Endodermal cell (in vitro differentiated cells): ENCODE measurements at regions not wholly inside any gene's neighbourhood (a gene's known extent, or its start where the extent isn't known, plus 50 kb on each side); places are given as distances from the start of the nearest gene placed in this dataset.

Experiments used
- DNase-seq: peaks from one replicate; pipeline ENCODE4 v3.0.0-alpha.2; 2017
- H3K27ac ChIP-seq: 2 replicates; pipeline ENCODE4 v1.5.1; 2013; ENCODE audit warnings: mild to moderate bottlenecking, low read depth, low read length, moderate library complexity
- H3K27me3 ChIP-seq: 2 replicates; pipeline ENCODE4 v1.6.1; 2013; ENCODE audit warnings: mild to moderate bottlenecking, low read length, moderate library complexity; ENCODE audit not compliant: insufficient read depth, control insufficient read depth, poor library complexity, severe bottlenecking
- H3K36me3 ChIP-seq: 2 replicates; pipeline ENCODE4 v1.7.0; 2013; ENCODE audit warnings: mild to moderate bottlenecking, low read length, moderate library complexity; ENCODE audit not compliant: control insufficient read depth, insufficient read depth
- H3K4me1 ChIP-seq: one replicate; pipeline ENCODE4 v1.7.0; 2013; ENCODE audit warnings: low read length; ENCODE audit not compliant: control insufficient read depth, insufficient read depth
- H3K4me3 ChIP-seq: 2 replicates; pipeline ENCODE4 v1.5.1; 2013; ENCODE audit warnings: mild to moderate bottlenecking, low read length, moderate library complexity
- H3K9ac ChIP-seq: 2 replicates; pipeline ENCODE4 v1.6.1; 2013; ENCODE audit warnings: mild to moderate bottlenecking, low read length, moderate library complexity; ENCODE audit not compliant: poor library complexity, severe bottlenecking; ENCODE audit errors: extremely low read depth
- H3K9me3 ChIP-seq: 2 replicates; pipeline ENCODE4 v1.6.1; 2013; ENCODE audit warnings: mild to moderate bottlenecking, low read length, moderate library complexity; ENCODE audit not compliant: control insufficient read depth
- H3K27ac Mint-ChIP-seq: 2 replicates; pipeline ENCODE4 v1.8.0; 2020; ENCODE audit warnings: mixed read lengths
- H3K27me3 Mint-ChIP-seq: 2 replicates; pipeline ENCODE4 v1.8.0; 2021; ENCODE audit warnings: mild to moderate bottlenecking, mixed read lengths; ENCODE audit not compliant: insufficient read depth
- H3K36me3 Mint-ChIP-seq: 2 replicates; pipeline ENCODE4 v1.8.0; 2020; ENCODE audit warnings: low read depth, mixed read lengths
- H3K4me1 Mint-ChIP-seq: 2 replicates; pipeline ENCODE4 v1.8.0; 2020; ENCODE audit warnings: mixed read lengths
- H3K4me3 Mint-ChIP-seq: 2 replicates; pipeline ENCODE4 v1.8.0; 2020; ENCODE audit warnings: mild to moderate bottlenecking, moderate library complexity, mixed read lengths
- H3K9me3 Mint-ChIP-seq: 2 replicates; pipeline ENCODE4 v1.8.0; 2020; ENCODE audit warnings: mild to moderate bottlenecking, mixed read lengths
- CTCF ChIP-seq: fragments of 200-600 bp; sonication (generic); conservative IDR thresholded peaks from 2 replicates; pipeline ENCODE4 v1.5.0; 2021; ENCODE audit warnings: antibody characterized with exemption, mild to moderate bottlenecking
- WGBS, 2 experiments: methylation state at CpG; one replicate each; pipeline versions ENCODE4 v1.1.5 to v1.1.7; 2013; ENCODE audit warnings: missing lambda C conversion rate in 2 of 2, mixed read lengths in 1 of 2; ENCODE audit not compliant: insufficient coverage in 1 of 2, insufficient read length in 1 of 2; 5-methylcytosine and 5-hydroxymethylcytosine counted together

DNA sequence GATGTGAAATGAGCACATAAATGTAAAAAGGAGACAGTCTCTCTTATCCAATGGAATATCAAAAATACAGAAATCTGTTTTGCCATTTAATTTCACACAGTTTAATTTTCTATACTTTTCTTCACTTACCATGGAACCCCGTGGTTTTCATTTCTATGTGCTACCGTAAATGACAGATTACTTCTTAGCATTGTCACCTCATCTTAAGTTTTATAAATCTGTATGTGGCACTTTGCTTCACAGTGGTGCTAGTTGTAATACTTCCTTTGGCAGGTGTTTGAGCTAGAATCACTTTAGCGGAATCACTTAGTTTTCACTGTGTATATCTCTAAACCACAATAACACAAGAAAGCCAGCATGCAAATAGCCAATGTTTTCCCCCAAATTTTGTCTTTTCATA is 781.9 kb upstream of the MGAT4C start:
- no peak overlapping the region for H3K4me3 Mint-ChIP-seq
- H3K4me1 Mint-ChIP-seq: no peaks in the 10 kb centered on the region
- no peaks in the 10 kb centered on the region for H3K27me3 ChIP-seq
- 96 to 100% methylated on average over 2 to 3 of the region's 3 CpGs for WGBS, 2 experiments
- no peak overlapping the region for H3K27ac Mint-ChIP-seq
- no peaks in the 10 kb centered on the region for H3K9me3 ChIP-seq
- no peak overlapping the region for H3K4me3 ChIP-seq
- no peaks in the 10 kb centered on the region for H3K9me3 Mint-ChIP-seq
- no peaks in the 10 kb centered on the region for H3K4me1 ChIP-seq
- no peaks in the 10 kb centered on the region for H3K36me3 ChIP-seq
- H3K27ac ChIP-seq: no peak overlapping the region
- H3K27me3 Mint-ChIP-seq: no peaks in the 10 kb centered on the region
- no peak overlapping the region for H3K9ac ChIP-seq
- no peak for TF ChIP-seq CTCF
- DNase-seq: no peak
- no peaks in the 10 kb centered on the region for H3K36me3 Mint-ChIP-seq

GRCh38 chr12:87025976-87026375 is 769.8 kb upstream of the MGAT4C start:
- Mint-ChIP-seq H3K27ac (no peak overlapping the region), H3K4me3 (no peak overlapping the region), H3K27me3 (no peaks in the 10 kb centered on the region), H3K4me1 (no peaks in the 10 kb centered on the region), H3K9me3 (no peaks in the 10 kb centered on the region), H3K36me3 (no peaks in the 10 kb centered on the region)
- Histone ChIP-seq H3K27ac (no peak overlapping the region), H3K4me3 (no peak overlapping the region), H3K9me3 (no peaks in the 10 kb centered on the region), H3K27me3 (no peaks in the 10 kb centered on the region), H3K9ac (no peak overlapping the region), H3K4me1 (no peaks in the 10 kb centered on the region), H3K36me3 (no peaks in the 10 kb centered on the region)
- no peak for DNase-seq
- 81 to 93% methylated on average over 3 to 5 of the region's 5 CpGs for WGBS, 2 experiments
- TF ChIP-seq CTCF: no peak

DNA sequence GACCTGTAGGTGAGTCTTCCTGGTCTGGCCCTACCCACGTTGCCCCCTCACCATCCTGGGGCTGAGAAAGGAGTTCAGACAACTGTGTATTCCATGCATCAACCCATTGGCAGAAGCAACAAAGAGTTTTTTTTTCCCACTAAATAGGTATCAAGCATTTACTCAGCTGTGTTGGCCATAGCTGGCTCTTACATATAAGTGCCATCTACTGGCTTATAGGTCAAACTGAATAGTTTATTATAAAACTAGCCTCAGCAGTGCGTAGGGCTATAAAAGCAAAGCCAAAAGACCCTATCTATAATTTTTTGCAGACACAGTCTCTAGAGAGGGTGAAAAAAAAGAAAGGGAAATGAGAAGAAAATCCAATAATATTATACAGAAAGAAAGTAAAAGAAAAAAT is 765.2 kb upstream of the MGAT4C start:
- Histone ChIP-seq H3K36me3 (no peaks in the 10 kb centered on the region), H3K9ac (no peak overlapping the region), H3K9me3 (no peaks in the 10 kb centered on the region), H3K27ac (no peak overlapping the region), H3K4me1 (no peaks in the 10 kb centered on the region), H3K4me3 (no peak overlapping the region), H3K27me3 (no peaks in the 10 kb centered on the region)
- Mint-ChIP-seq H3K9me3 (no peaks in the 10 kb centered on the region), H3K4me1 (no peaks in the 10 kb centered on the region), H3K27ac (no peak overlapping the region), H3K4me3 (no peak overlapping the region), H3K27me3 (no peaks in the 10 kb centered on the region), H3K36me3 (no peaks in the 10 kb centered on the region)
- TF ChIP-seq CTCF: no peak
- 95 to 100% methylated on average over 1 to 2 of the region's 2 CpGs for WGBS, 2 experiments
- no peak for DNase-seq
